Osteocyte (in vitro differentiated cells): ENCODE measurements at regions not wholly inside any gene's neighbourhood (a gene's known extent, or its start where the extent isn't known, plus 50 kb on each side); places are given as distances from the start of the nearest gene placed in this dataset.

Source experiments
- DNase-seq: peaks from one replicate; pipeline ENCODE4 v3.0.0; 2021; ENCODE audit warnings: mixed read lengths; ENCODE audit not compliant: unreplicated experiment; ENCODE audit errors: extremely low spot score
- H3K27ac Mint-ChIP-seq: one replicate; pipeline ENCODE4 v1.8.0; 2021; ENCODE audit warnings: mild to moderate bottlenecking, mixed read lengths; ENCODE audit not compliant: unreplicated experiment
- H3K27me3 Mint-ChIP-seq: one replicate; pipeline ENCODE4 v1.8.0; 2021; ENCODE audit warnings: mixed read lengths; ENCODE audit not compliant: unreplicated experiment
- H3K36me3 Mint-ChIP-seq: one replicate; pipeline ENCODE4 v1.8.0; 2021; ENCODE audit warnings: mixed read lengths; ENCODE audit not compliant: unreplicated experiment
- H3K4me1 Mint-ChIP-seq: one replicate; pipeline ENCODE4 v1.8.0; 2021; ENCODE audit warnings: mixed read lengths; ENCODE audit not compliant: unreplicated experiment
- H3K4me3 Mint-ChIP-seq: one replicate; pipeline ENCODE4 v1.8.0; 2021; ENCODE audit warnings: mild to moderate bottlenecking, moderate library complexity, mixed read lengths; ENCODE audit not compliant: unreplicated experiment
- H3K9me3 Mint-ChIP-seq: one replicate; pipeline ENCODE4 v1.8.0; 2021; ENCODE audit warnings: mixed read lengths; ENCODE audit not compliant: unreplicated experiment
- TF ChIP-seq, protein P1 (sequence below): fragments of 200-600 bp; sonication (generic); IDR thresholded peaks from 2 replicates; pipeline ENCODE4 v1.5.0; 2021; ENCODE audit warnings: antibody characterized with exemption, mild to moderate bottlenecking, moderate library complexity

DNA sequence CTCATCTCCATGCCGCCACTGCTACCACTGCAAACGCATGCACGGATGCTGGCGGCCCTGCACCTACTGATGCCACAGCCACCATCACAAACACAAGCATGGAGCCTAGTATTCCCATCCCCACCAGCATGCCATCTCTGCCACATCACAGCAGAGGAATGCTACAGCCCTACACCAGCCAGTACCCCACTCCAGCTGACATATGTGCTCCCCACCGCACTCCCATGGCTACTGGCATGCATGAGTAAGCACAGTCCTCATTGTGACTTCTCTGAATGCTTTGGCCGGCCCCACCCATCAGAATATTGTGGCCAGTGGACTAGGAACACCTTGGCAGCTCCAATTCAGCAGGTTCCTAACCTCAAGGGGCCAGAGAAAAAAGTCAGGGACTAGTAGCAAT, 705.5 kb downstream of the POM121L12 start:
- Mint-ChIP-seq H3K27me3 (no peaks in the 10 kb centered on the region), H3K36me3 (no peaks in the 10 kb centered on the region), H3K27ac (no peak overlapping the region), H3K4me3 (no peak overlapping the region), H3K9me3 (peaks cover 40% of the 10 kb centered on the region), H3K4me1 (no peaks in the 10 kb centered on the region)
- TF ChIP-seq, protein P1, sequence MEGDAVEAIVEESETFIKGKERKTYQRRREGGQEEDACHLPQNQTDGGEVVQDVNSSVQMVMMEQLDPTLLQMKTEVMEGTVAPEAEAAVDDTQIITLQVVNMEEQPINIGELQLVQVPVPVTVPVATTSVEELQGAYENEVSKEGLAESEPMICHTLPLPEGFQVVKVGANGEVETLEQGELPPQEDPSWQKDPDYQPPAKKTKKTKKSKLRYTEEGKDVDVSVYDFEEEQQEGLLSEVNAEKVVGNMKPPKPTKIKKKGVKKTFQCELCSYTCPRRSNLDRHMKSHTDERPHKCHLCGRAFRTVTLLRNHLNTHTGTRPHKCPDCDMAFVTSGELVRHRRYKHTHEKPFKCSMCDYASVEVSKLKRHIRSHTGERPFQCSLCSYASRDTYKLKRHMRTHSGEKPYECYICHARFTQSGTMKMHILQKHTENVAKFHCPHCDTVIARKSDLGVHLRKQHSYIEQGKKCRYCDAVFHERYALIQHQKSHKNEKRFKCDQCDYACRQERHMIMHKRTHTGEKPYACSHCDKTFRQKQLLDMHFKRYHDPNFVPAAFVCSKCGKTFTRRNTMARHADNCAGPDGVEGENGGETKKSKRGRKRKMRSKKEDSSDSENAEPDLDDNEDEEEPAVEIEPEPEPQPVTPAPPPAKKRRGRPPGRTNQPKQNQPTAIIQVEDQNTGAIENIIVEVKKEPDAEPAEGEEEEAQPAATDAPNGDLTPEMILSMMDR, result no peak
- DNase-seq, result no peak

DNA sequence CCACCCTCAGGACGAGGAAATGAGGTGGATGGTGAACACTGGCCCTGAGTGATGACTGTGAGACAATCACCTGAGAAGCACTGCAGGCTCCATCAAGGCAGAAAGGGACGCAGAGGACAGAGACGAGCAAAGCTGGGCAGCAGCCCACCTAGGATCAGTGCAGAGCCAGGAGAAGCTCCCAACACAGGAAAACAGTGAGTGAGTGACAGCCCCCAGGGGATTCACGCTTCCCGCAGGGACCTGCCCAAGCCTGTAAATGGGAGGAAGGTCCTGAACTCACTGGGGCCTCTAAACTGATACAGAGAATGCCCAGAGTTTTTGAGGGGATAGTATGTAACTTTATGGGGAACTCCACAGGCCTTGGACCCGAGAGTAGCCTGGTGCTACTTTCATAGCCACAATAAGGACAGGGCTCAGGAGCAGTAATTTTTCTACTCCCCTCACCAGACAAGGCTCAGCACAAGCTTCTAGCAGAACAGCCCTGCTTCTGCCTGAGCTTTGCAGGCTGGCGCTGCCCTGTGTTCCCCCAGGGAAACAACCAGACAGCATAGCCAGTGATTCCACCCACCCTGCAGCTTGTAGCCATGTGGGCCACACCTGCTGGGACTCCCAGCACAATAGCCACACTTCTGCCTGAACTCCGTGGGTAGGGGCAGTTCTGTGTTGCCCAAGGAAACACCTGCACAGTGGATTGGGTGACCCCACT, 708.4 kb downstream of the POM121L12 start:
- Mint-ChIP-seq H3K4me1 (no peaks in the 10 kb centered on the region), H3K27me3 (no peaks in the 10 kb centered on the region), H3K4me3 (no peak overlapping the region), H3K9me3 (peaks cover 37% of the 10 kb centered on the region), H3K27ac (no peak overlapping the region), H3K36me3 (no peaks in the 10 kb centered on the region)
- DNase-seq, result no peak
- TF ChIP-seq, protein P1, result no peak

DNA sequence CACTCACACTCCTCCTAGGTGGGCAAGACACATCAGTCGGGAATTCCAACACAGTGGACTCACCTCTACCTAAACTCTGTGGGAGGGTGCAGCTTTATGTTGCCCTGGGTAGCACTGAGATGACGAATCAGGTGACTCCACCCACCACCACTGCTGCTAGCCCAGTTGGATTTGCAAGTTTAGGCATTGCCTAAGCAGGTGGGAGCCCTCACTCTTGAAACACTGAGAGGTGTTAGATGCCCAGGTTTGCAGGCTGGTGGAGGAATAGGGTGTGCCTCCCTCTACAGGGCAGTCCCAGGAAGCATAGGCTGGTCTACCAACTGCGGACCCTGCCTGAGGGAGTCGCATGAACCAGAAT, 708.9 kb downstream of the POM121L12 start:
- H3K36me3 Mint-ChIP-seq, result no peaks in the 10 kb centered on the region

DNA sequence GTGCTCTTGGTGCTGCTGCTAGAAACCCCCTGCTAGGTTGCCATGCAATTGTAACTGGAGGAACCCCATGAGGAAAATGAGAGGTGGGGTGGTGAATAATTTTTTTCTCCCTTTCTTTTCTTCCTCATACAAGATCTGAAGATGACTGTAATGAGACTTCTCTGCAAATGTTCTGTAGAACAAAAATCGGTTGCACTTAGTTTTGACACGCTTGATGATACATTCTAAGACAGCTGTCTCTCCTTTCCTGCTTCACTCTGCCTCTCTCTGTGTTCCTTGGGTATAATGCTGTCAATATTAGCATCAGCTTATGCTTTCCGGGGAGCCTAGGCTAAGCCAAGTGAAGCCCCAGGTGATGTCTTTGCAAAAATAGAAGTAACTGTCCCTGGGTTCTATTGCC, 721.5 kb downstream of the POM121L12 start:
- Mint-ChIP-seq H3K4me3 (no peak overlapping the region), H3K27me3 (no peaks in the 10 kb centered on the region), H3K9me3 (peaks cover 7% of the 10 kb centered on the region), H3K27ac (no peak overlapping the region), H3K4me1 (no peaks in the 10 kb centered on the region), H3K36me3 (no peaks in the 10 kb centered on the region)
- TF ChIP-seq, protein P1, result no peak
- no peak for DNase-seq

More for the DNA sequence above, 708.9 kb downstream of the POM121L12 start:
- Mint-ChIP-seq H3K9me3 (peaks cover 37% of the 10 kb centered on the region), H3K4me3 (no peak overlapping the region), H3K4me1 (no peaks in the 10 kb centered on the region), H3K27me3 (no peaks in the 10 kb centered on the region), H3K27ac (no peak overlapping the region)
- no peak for DNase-seq
- TF ChIP-seq, protein P1, result no peak

DNA sequence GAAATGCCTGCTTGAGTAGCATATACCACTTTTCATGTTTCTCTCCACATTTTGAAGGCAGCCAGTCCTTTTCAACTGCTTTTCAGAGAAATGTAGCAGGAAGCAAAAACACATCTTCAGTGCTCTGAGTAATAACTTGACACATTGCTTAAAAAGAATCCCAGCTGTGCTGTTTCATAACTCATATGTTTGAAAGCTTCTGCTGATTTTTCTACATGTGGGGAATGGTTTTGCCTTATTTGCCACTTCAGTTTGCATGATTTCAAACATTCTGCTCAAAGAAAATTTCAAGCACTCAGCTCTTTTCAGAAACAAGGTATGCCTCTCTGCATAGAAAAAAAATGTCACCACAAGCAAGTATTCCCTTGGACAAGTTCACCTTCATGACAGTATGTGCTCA, 732.8 kb downstream of the POM121L12 start:
- DNase-seq, result no peak
- Mint-ChIP-seq H3K9me3 (peaks cover 33% of the 10 kb centered on the region), H3K4me1 (no peaks in the 10 kb centered on the region), H3K4me3 (no peak overlapping the region), H3K36me3 (no peaks in the 10 kb centered on the region), H3K27me3 (no peaks in the 10 kb centered on the region), H3K27ac (no peak overlapping the region)
- TF ChIP-seq, protein P1, result no peak
